ENCODE measurements at regions not wholly inside any gene's neighbourhood (a gene's known extent, or its start where the extent isn't known, plus 50 kb on each side); places are given as distances from the start of the nearest gene placed in this dataset.

DNA sequence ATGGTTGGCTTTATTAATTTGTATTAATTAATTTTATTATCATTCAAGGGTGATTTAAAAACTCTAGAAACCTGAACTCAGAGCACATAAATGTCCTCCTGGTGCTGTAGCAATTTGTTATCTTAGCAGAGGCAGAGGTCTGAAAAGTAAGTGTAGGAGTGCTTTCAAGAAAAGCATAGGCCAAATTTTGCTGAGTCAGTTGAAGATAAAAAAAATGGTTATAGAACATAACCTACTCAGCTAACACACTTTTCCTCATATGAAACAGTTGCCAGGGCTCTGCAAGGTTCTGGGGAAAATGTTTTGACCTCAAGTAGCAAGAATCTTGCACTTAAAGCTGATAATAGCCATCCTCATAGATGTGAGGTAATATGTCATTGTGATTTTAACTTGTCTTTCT, 53.5 kb upstream of the CHODL start:
- DNase-seq (ENCODE audit: low read depth), result no peak
- TF ChIP-seq CTCF (IDR thresholded peaks at IDR 0.05; ENCODE audit: insufficient read depth, low read depth, low read length, missing control alignments), result no peak
- H3K4me3 ChIP-seq (ENCODE audit: low read length), result no peak overlapping the region

GRCh38 chr21:18178509-18178908, 66.1 kb upstream of the CHODL start:
- no peak for TF ChIP-seq CTCF (IDR thresholded peaks at IDR 0.05; ENCODE audit: insufficient read depth, low read depth, low read length, missing control alignments)

GRCh38 chr21:18174370-18174769, 70.3 kb upstream of the CHODL start:
- DNase-seq (ENCODE audit: low read depth), result no peak
- TF ChIP-seq CTCF (IDR thresholded peaks at IDR 0.05; ENCODE audit: insufficient read depth, low read depth, low read length, missing control alignments), result no peak
- H3K4me3 ChIP-seq (ENCODE audit: low read length), result no peak overlapping the region

More at GRCh38 chr21:18178509-18178908, 66.1 kb upstream of the CHODL start:
- H3K4me3 ChIP-seq (ENCODE audit: low read length), result no peak overlapping the region
- DNase-seq (ENCODE audit: low read depth), result no peak

GRCh38 chr21:18170829-18171228, 73.8 kb upstream of the CHODL start:
- no peak for TF ChIP-seq CTCF (IDR thresholded peaks at IDR 0.05; ENCODE audit: insufficient read depth, low read depth, low read length, missing control alignments)
- no peak for DNase-seq (ENCODE audit: low read depth)

GRCh38 chr21:18170221-18170620, 74.4 kb upstream of the CHODL start:
- TF ChIP-seq CTCF (IDR thresholded peaks at IDR 0.05; ENCODE audit: insufficient read depth, low read depth, low read length, missing control alignments), result no peak

More at GRCh38 chr21:18170829-18171228, 73.8 kb upstream of the CHODL start:
- no peak overlapping the region for H3K4me3 ChIP-seq (ENCODE audit: low read length)

GRCh38 chr21:18168108-18168507, 76.5 kb upstream of the CHODL start:
- H3K4me3 ChIP-seq (ENCODE audit: low read length), result no peak overlapping the region

More at GRCh38 chr21:18170221-18170620, 74.4 kb upstream of the CHODL start:
- H3K4me3 ChIP-seq (ENCODE audit: low read length), result no peak overlapping the region
- DNase-seq (ENCODE audit: low read depth), result no peak

More at GRCh38 chr21:18168108-18168507, 76.5 kb upstream of the CHODL start:
- no peak for DNase-seq (ENCODE audit: low read depth)
- no peak for TF ChIP-seq CTCF (IDR thresholded peaks at IDR 0.05; ENCODE audit: insufficient read depth, low read depth, low read length, missing control alignments)

Data from epithelial cell of esophagus (primary cell).